Neuronal stem cell (in vitro differentiated cells): ENCODE measurements at regions not wholly inside any gene's neighbourhood (a gene's known extent, or its start where the extent isn't known, plus 50 kb on each side); places are given as distances from the start of the nearest gene placed in this dataset.
A peak's percentile ranks its signal among the peaks of the same experiment; 100 is the strongest.

Experiments
- DNase-seq: peaks from one replicate; pipeline ENCODE4 v3.0.0-alpha.2; 2013; ENCODE audit warnings: low spot score
- H2AFZ ChIP-seq: one replicate; pipeline ENCODE4 v1.6.1; 2013; ENCODE audit warnings: mild to moderate bottlenecking, low read length, inconsistent platforms
- H2AK5ac ChIP-seq: 2 replicates; pipeline ENCODE4 v1.6.1; 2013; ENCODE audit warnings: low read depth, mild to moderate bottlenecking, inconsistent platforms, low read length, moderate library complexity, mixed read lengths
- H2BK120ac ChIP-seq: 2 replicates; pipeline ENCODE4 v1.6.1; 2013; ENCODE audit warnings: low read depth, mild to moderate bottlenecking, inconsistent platforms, low read length, moderate library complexity, mixed read lengths
- H2BK12ac ChIP-seq: one replicate; pipeline ENCODE4 v1.6.1; 2013; ENCODE audit warnings: low read length, inconsistent platforms
- H2BK15ac ChIP-seq: 2 replicates; pipeline ENCODE4 v1.6.1; 2013; ENCODE audit warnings: mild to moderate bottlenecking, low read length, inconsistent platforms, mixed read lengths
- H2BK5ac ChIP-seq: one replicate; pipeline ENCODE4 v1.6.1; 2013; ENCODE audit warnings: inconsistent platforms, mild to moderate bottlenecking, low read length, moderate library complexity
- H3K14ac ChIP-seq: one replicate; pipeline ENCODE4 v1.6.1; 2013; ENCODE audit warnings: low read length, inconsistent platforms
- H3K18ac ChIP-seq: 2 replicates; pipeline ENCODE4 v1.6.1; 2013; ENCODE audit warnings: low read length, inconsistent platforms
- H3K23ac ChIP-seq: 2 replicates; pipeline ENCODE4 v1.6.1; 2013; ENCODE audit warnings: low read depth, mild to moderate bottlenecking, mixed read lengths, low read length, inconsistent platforms; ENCODE audit not compliant: poor library complexity
- H3K27ac ChIP-seq: replicated peaks from 3 replicates; pipeline ENCODE4 v1.5.1; 2013; ENCODE audit warnings: low read length, inconsistent platforms
- H3K27me3 ChIP-seq, 3 experiments: 2 replicates each; pipeline ENCODE4 v1.6.1; 2013; ENCODE audit warnings: low read length in 3 of 3, mild to moderate bottlenecking in 2 of 3, inconsistent platforms in 1 of 3, low read depth in 1 of 3, mixed read lengths in 1 of 3, moderate library complexity in 1 of 3; ENCODE audit not compliant: control insufficient read depth in 3 of 3, insufficient read depth in 3 of 3
- H3K36me3 ChIP-seq, 2 donors: replicated peaks in 1 of 2; 2 replicates each; pipeline ENCODE4 v1.6.1; 2013; ENCODE audit warnings: low read length in 2 of 2; ENCODE audit not compliant: control insufficient read depth in 2 of 2, insufficient read depth in 2 of 2
- H3K4ac ChIP-seq: 2 replicates; pipeline ENCODE4 v1.6.1; 2013; ENCODE audit warnings: inconsistent platforms, mild to moderate bottlenecking, low read length, moderate library complexity
- H3K4me1 ChIP-seq, 2 donors: 1 replicate in 1 of 2; 2 replicates in 1 of 2; pipeline ENCODE4 v1.6.1; 2013; ENCODE audit warnings: low read length in 2 of 2, low read depth in 1 of 2; ENCODE audit not compliant: control insufficient read depth in 2 of 2, insufficient read depth in 1 of 2
- H3K4me2 ChIP-seq: one replicate; pipeline ENCODE4 v1.6.1; 2013; ENCODE audit warnings: mild to moderate bottlenecking, low read length, inconsistent platforms; ENCODE audit not compliant: insufficient read depth, poor library complexity, severe bottlenecking
- H3K4me3 ChIP-seq, 2 donors: 2 replicates each; pipeline ENCODE4 v1.5.1; 2013; ENCODE audit warnings: low read length in 2 of 2, mild to moderate bottlenecking in 2 of 2, inconsistent platforms in 1 of 2, moderate library complexity in 1 of 2
- H3K79me1 ChIP-seq: one replicate; pipeline ENCODE4 v1.6.1; 2013; ENCODE audit warnings: low read depth, mild to moderate bottlenecking, inconsistent platforms, low read length, moderate library complexity
- H3K9ac ChIP-seq: one replicate; pipeline ENCODE4 v1.6.1; 2013; ENCODE audit warnings: mild to moderate bottlenecking, low read depth, low read length, inconsistent platforms; ENCODE audit not compliant: poor library complexity
- H3K9me3 ChIP-seq, 2 donors: replicated peaks in 1 of 2; 2 replicates each; pipeline versions ENCODE3 to v1.6.1; 2013; ENCODE audit warnings: low read length in 2 of 2, mild to moderate bottlenecking in 2 of 2, inconsistent platforms in 1 of 2, low read depth in 1 of 2, mixed read lengths in 1 of 2, moderate library complexity in 1 of 2; ENCODE audit not compliant: control insufficient read depth in 2 of 2, insufficient read depth in 1 of 2
- H4K8ac ChIP-seq: one replicate; pipeline ENCODE4 v1.6.1; 2013; ENCODE audit warnings: low read depth, mild to moderate bottlenecking, inconsistent platforms, low read length, moderate library complexity
- H4K91ac ChIP-seq: one replicate; pipeline ENCODE4 v1.6.1; 2013; ENCODE audit warnings: low read length, low read depth, mild to moderate bottlenecking, inconsistent platforms; ENCODE audit not compliant: poor library complexity
- whole genome bisulfite sequencing, 2 donors: extraction: QIAGEN DNeasy Blood & Tissue Kit; methylation state at CpG; one replicate each; pipeline ENCODE4 v1.1.7; 2013; ENCODE audit warnings: missing lambda C conversion rate in 2 of 2, mixed read lengths in 1 of 2; ENCODE audit not compliant: insufficient read length in 2 of 2, insufficient replicate concordance in 1 of 2; ENCODE audit errors: extremely low coverage in 2 of 2; 5-methylcytosine and 5-hydroxymethylcytosine counted together

- Histone ChIP-seq H3K18ac (no peak overlapping the region), H2BK15ac (no peak overlapping the region), H3K4ac (no peak overlapping the region), H3K4me1 (peaks cover 0 to 4% of the 10 kb centered on the region in 2 donors), H3K23ac (no peak overlapping the region), H3K4me3 (no peak overlapping the region), H3K79me1 (peaks cover 19% of the 10 kb centered on the region), H3K14ac (no peak overlapping the region), H3K27me3 (no peaks in the 10 kb centered on the region), H2BK5ac (no peak overlapping the region), H4K91ac (no peak overlapping the region), H2AK5ac (no peak overlapping the region), H3K27ac (no peak overlapping the region), H2BK120ac (no peak overlapping the region), H3K9ac (no peak overlapping the region), H3K36me3 (peaks cover 17 to 26% of the 10 kb centered on the region in 2 donors), H4K8ac (no peak overlapping the region), H3K4me2 (no peak overlapping the region), H2BK12ac (no peak overlapping the region), H2AFZ (no peak overlapping the region), H3K9me3 (peaks cover 0 to 3% of the 10 kb centered on the region in 2 donors)
- DNase-seq = no peak
- WGBS, 2 donors = no CpG with 5 or more reads among the region's 27 CpGs
Measured at GRCh38 chr12:124487066-124487833, 80.2 kb downstream of the NCOR2 start.

DNA sequence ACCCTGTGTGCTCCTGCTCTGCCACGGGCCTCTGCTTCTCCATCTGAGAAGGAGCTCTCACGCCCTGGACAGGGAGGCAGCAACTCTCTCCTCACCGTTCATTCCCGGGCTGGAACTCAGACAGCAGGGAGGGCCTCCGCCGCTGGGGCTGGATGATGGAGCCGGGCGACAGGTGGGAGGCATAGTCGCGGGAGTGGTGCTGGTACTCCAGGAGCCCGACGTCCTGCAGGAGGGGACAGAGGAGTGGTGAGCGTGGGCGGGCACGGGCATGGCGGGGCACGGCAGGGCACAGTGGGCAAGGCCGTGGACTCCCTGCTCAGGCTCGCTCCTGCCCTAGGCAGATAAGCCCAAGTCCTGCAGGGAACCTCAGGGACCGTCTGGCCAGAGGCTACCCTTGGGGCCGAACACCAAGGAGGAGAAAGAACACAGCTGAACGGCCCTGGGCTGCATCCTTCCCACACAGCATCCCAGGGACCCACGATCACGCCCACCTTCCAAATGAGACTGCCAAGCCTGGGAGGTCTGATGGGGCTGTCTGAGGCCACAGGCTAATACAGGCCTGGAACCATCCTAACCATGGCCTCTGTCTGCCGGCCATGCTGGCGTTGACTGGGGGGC is 81.0 kb downstream of the NCOR2 start:
- peaks cover 0 to 4% of the 10 kb centered on the region in 2 donors for H3K4me1 ChIP-seq
- no CpG with 5 or more reads among the region's 26 CpGs for WGBS, 2 donors

GRCh38 chr12:124485371-124485770 is 82.0 kb downstream of the NCOR2 start:
- H3K4me1 ChIP-seq = peaks cover 2 to 4% of the 10 kb centered on the region in 2 donors
- no peak overlapping the region for H4K8ac ChIP-seq
- H3K4me3 ChIP-seq = no peak overlapping the region
- no peak overlapping the region for H3K14ac ChIP-seq
- H3K27me3 ChIP-seq = no peaks in the 10 kb centered on the region
- no peak overlapping the region for H2BK5ac ChIP-seq
- H3K9ac ChIP-seq = no peak overlapping the region
- no peak overlapping the region for H2AK5ac ChIP-seq
- no peak overlapping the region for H2BK12ac ChIP-seq
- no peak overlapping the region for H2BK120ac ChIP-seq
- H3K27ac ChIP-seq = no peak overlapping the region
- no peak overlapping the region for H3K23ac ChIP-seq
- H2AFZ ChIP-seq = no peak overlapping the region
- H2BK15ac ChIP-seq = no peak overlapping the region
- H3K36me3 ChIP-seq = peaks cover 17 to 36% of the 10 kb centered on the region in 2 donors
- DNase-seq = no peak
- H3K79me1 ChIP-seq = peaks cover 13% of the 10 kb centered on the region
- no CpG with 5 or more reads among the region's 18 CpGs for WGBS, 2 donors
- H4K91ac ChIP-seq = no peak overlapping the region
- no peak overlapping the region for H3K4me2 ChIP-seq
- H3K18ac ChIP-seq = peak overlapping the region; percentile 21
- no peak overlapping the region for H3K4ac ChIP-seq
- peaks cover 0 to 3% of the 10 kb centered on the region in 2 donors for H3K9me3 ChIP-seq

More for the DNA sequence above, 81.0 kb downstream of the NCOR2 start:
- peak overlapping the region; percentile 86 for H3K23ac ChIP-seq
- peak overlapping the region; percentile 30 for H3K18ac ChIP-seq
- no peak overlapping the region for H3K4me2 ChIP-seq
- peak overlapping the region; percentile 83 for H3K9ac ChIP-seq
- no peak overlapping the region for H3K4me3 ChIP-seq
- H2BK15ac ChIP-seq = no peak overlapping the region
- H4K91ac ChIP-seq = peak overlapping the region; percentile 85
- H3K27me3 ChIP-seq = no peaks in the 10 kb centered on the region
- DNase-seq = no peak
- no peak overlapping the region for H2AK5ac ChIP-seq
- no peak overlapping the region for H4K8ac ChIP-seq
- H3K14ac ChIP-seq = peak overlapping the region; percentile 50
- H3K36me3 ChIP-seq = peaks cover 17 to 32% of the 10 kb centered on the region in 2 donors
- H2BK5ac ChIP-seq = no peak overlapping the region
- H2BK12ac ChIP-seq = no peak overlapping the region
- no peak overlapping the region for H3K27ac ChIP-seq
- peaks cover 18% of the 10 kb centered on the region for H3K79me1 ChIP-seq
- H3K9me3 ChIP-seq = peaks cover 0 to 3% of the 10 kb centered on the region in 2 donors
- no peak overlapping the region for H2AFZ ChIP-seq
- H2BK120ac ChIP-seq = no peak overlapping the region
- no peak overlapping the region for H3K4ac ChIP-seq

GRCh38 chr12:124484526-124484953 is 82.9 kb downstream of the NCOR2 start:
- Histone ChIP-seq H3K23ac (no peak overlapping the region), H3K79me1 (peaks cover 13% of the 10 kb centered on the region), H3K36me3 (peaks cover 17 to 36% of the 10 kb centered on the region in 2 donors), H4K8ac (no peak overlapping the region), H3K9ac (no peak overlapping the region), H3K9me3 (peaks cover 0 to 3% of the 10 kb centered on the region in 2 donors), H3K4me3 (no peak overlapping the region), H2BK12ac (no peak overlapping the region), H3K27me3 (no peaks in the 10 kb centered on the region), H3K4ac (no peak overlapping the region), H3K18ac (peak overlapping the region; percentile 22), H2AK5ac (peak overlapping the region; percentile 27), H3K27ac (no peak overlapping the region), H3K4me1 (peaks cover 4 to 10% of the 10 kb centered on the region in 2 donors), H4K91ac (no peak overlapping the region), H3K14ac (no peak overlapping the region), H2BK5ac (no peak overlapping the region), H2BK15ac (no peak overlapping the region), H2BK120ac (no peak overlapping the region), H3K4me2 (no peak overlapping the region), H2AFZ (no peak overlapping the region)
- no peak for DNase-seq
- whole genome bisulfite sequencing, 2 donors = no CpG with 5 or more reads among the region's 10 CpGs
